Breast epithelium (tissue), 3 donors: ENCODE measurements at regions not wholly inside any gene's neighbourhood (a gene's known extent, or its start where the extent isn't known, plus 50 kb on each side); places are given as distances from the start of the nearest gene placed in this dataset.

Experiments used
- CTCF ChIP-seq, 3 donors: fragments of 450-650 bp; IDR thresholded peaks; one replicate each; pipeline ENCODE4 v1.5.1; 2016 to 2017; ENCODE audit warnings: antibody characterized with exemption in 3 of 3, mild to moderate bottlenecking in 3 of 3, moderate library complexity in 3 of 3
- POLR2A ChIP-seq: fragments of 450-650 bp; IDR thresholded peaks from one replicate; pipeline ENCODE4 v1.6.1; 2016; ENCODE audit warnings: antibody characterized with exemption, mild to moderate bottlenecking, moderate library complexity

DNA sequence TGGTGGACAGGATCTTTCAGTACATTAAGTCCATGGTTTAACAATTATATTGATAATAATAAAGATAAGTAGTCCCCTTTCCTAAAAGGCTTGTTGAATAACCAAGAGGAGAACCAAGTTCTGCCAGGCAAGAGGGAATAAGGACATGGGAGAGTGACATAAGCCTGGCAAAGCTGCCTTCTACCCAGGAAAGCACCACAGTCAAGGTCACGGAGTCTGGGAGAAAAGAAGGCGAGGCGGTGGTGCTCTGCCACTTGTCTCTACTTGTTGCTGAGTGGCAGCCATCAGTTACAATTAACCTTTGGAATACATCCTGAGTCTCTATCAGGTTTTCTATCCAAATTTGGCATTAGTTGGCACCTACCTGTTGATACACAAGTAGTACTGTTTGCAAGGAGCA lies 101.7 kb upstream of the GATA6 start:
- no peak for TF ChIP-seq CTCF (IDR thresholded peaks at IDR 0.05)
- no peak for TF ChIP-seq POLR2A
